NCI-H1417 (cell line): ENCODE measurements at regions not wholly inside any gene's neighbourhood (a gene's known extent, or its start where the extent isn't known, plus 50 kb on each side); places are given as distances from the start of the nearest gene placed in this dataset.

ENCODE experiments used
- DNase-seq, 3 experiments: peaks; one replicate each; lab custom pipeline; 2025; lab: John Stamatoyannopoulos, UW

DNA sequence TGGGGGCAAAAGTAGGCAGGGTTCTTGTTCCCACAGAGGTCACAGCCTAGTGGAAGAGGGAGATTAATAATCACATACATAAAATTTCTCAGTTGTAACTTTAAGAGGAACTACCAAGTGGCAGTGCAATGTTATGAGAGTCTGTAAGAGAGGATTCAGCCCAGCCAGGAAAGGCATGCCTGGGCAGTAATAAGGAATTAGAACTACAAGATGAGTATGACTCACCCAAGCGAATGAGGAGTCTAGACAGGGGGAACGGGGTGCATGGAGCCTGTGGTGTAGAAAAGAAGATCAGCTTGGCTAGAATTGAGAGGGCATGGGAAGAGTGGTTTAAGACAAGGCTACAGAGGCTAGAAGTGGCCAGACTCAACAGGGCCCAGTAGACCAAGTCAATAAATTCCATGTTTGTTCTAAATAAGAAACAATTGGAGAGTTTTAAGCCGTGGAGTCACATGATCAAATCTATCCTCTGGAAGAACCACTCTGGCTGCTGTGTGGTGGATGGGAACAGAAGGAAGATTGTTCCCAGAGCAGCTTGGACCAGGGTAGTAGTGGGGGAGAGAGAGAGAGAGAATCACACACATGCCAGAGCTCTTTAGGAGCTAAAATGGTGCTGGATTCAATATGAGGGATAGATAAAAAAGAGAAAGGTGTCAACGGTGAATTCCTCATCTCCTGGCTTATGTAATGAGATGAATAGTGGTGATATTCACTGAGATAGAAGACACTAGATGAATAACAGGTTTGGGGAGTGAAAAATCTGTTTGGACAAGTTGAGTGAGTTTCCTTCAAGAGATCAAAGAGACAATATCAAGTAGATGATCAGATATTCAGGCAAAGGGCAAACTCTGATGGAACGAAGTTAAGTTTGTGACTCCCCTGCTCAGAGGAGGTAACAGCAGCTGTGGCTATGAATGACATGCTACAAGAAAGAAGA lies 265.1 kb downstream of the FGFR2 start:
- no peak for DNase-seq

DNA sequence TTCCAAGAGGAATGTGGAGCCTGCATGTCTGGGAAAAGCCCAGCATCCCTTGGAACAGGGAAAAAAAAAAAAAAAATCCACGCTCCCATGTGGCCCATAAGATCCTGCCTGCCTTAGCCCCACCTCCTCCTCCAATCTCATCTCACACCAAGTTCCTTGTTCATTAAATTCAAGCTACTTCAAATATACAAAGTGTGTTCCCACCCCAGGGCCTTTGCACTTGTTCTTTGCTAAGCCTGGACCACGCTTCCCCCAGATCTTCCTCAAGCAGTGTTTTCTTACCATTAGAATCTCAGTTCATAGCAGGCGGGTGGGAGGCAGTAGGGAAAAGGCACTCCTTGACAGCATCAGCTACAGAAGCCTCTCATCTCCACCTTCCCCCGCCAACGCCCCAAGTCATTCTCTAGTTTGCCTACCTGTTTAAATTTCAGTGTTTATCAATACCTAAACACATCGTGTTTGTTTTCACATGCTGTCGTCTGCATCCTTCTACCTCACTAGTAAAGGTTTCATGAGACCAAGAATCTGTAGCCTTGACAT lies 262.8 kb downstream of the FGFR2 start:
- no peak for DNase-seq

DNA sequence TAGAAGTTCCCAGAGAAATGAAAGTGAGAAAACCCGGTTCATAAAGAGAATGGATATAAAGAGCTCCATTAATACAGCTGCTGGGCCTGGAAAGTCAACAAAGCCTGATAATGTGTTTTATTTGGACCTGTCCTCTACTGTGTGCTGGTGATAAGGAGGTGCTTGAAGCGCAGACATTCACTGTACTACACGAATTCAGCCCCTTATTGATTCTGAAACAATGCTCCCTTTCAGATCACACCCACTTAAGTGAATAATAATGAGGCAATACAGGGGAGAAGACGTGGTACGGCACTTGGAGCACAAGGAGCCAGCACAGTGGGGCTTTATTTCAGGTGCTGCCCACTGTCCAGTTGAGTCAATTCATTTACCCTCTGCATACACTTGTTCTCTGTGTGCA lies 260.8 kb downstream of the FGFR2 start:
- no peak for DNase-seq

DNA sequence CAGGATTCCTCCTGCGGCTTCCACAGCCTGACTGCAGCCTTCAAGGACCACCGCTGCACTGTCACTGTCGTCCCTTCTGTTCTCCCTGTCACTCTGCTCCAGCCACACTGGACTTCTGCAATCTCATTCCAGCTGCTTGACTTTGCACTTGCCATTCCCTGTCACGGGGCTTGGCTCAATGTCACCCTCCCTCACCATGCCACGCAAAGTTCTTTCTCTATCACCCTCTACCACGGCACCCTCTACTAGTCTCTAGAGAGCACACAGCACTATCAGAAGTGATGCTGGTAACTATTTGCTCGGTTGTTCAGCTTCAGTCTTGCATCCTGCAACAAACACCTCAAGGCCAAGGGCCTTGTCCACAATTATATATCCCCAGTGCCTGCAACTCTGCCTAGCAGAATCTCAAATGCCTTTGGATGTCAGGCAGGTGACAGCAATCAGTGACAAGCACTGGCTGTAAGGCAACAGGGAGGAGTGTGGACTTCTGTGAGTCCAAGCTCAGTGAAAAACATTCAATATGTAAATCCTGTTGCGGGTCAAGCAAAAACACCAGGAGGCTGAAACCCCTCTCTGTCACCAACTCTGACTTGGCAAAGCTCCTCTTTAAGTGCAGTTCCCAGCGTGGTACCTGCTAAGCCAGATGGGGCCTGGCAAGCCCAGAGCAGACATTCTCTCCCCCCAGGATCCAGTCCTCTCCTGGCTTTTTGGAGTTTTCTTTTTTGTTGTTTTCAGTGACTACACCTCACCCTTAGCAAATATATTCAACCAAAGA lies 259.9 kb downstream of the FGFR2 start:
- no peak for DNase-seq

DNA sequence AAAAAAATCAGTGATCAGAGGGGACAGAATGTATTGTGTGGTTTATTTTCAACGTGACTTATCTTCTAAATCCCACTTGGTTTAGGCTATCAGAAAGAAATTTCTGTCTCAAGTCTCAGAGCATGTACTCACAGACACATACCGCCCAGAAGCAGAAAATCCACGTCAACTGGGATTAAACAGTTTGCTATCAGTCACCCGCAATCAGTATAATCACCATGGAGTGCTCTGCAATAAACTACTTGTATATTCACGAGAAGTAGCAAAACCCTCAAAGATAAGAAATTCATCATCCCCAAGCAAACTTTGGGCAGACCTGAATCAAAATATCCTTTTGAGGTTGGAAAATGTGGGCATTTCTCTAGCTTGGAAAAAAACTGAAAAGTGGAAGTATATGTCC lies 259.1 kb downstream of the FGFR2 start:
- DNase-seq, result no peak

DNA sequence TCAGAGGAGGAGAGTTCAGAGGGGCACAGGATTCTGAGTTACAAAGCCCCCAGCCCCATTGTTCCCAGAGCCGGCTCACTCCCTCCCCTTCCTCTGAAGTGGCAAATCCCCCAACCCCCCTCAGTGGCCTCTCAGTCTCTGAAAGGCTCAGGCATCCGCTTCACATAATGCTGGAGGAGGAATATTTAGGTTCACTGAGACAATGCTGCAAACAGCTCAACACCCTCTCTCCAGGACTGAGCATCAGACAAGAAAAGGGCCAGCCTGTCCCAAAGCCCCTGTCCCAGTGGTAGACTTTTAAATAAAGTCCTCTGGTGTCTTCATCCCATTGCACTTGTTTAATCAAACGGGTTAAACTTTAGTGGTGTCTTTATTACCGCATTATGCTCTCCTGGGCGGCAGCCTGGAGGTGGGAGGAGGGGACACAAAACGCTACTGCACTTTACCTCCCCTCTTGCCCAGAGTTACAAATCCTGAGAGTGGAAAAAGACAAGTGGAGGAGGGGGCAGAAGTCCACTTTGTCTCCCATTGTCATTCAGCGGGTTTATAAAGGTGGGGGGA lies 257.9 kb downstream of the FGFR2 start:
- DNase-seq, result no peak

DNA sequence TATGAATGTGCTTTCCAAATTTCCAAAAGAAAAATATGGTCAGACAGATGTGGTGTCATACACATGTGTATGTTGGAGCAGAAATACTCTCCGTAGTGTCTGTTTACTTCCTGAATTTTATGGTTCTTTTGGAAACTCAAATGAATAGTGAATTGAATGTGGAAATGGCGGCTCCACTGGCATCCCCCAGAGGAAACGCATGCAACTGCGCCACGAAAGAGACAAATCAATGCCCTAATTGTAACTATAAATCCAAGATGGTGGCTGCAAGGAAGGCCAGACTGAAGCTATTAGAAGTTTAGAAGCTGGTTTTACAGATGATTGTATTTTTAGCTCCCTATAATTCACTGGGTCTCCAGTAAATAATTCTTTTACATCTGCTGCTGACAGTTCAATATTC lies 246.7 kb downstream of the FGFR2 start:
- DNase-seq, result no peak

DNA sequence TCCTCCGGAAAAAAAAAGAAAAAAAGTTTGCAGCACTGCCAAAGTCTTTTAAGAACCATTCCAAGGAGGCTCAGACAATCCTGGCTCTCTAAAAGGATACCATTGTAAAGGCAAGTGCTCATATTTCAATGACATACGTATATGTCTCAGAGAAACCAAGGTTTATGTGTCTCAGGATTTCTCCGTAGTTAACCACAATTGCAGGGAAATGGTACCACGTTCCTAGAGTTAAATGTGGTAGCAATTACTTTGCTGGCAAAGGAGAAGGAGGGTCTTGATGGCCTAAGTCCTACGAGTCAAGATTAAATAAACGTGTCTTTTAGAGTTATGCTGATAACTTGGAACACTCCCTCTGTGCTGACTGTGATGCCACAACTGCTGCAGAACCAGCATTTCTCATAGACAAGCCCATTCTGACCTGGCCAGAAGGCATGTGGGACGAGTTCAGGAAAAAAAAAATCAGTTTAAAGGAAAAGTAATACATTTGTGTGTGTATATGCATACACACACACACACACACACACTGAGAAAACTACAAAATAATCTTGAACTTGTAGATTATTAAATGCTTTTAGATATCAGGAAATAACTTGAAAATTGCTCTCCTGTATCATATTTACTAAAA lies 245.9 kb downstream of the FGFR2 start:
- no peak for DNase-seq

DNA sequence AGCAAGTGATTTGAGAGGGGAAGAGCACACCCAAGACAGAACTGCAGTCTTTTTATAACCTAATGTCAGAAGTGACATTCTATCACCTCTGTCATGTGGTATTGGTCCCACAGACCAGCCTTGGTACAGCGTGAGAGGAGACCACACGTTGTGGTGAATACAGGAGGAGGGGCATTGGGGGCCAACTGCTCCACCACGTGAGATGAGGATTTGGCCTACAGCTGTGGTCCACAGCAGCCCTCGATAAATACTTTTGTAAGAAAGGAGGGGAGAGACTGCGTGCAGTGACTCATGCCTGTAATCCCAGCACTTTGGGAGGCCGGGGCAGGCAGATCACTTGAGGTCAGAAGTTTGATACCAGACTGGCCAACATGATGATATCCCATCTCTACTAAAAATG lies 243.1 kb downstream of the FGFR2 start:
- no peak for DNase-seq

DNA sequence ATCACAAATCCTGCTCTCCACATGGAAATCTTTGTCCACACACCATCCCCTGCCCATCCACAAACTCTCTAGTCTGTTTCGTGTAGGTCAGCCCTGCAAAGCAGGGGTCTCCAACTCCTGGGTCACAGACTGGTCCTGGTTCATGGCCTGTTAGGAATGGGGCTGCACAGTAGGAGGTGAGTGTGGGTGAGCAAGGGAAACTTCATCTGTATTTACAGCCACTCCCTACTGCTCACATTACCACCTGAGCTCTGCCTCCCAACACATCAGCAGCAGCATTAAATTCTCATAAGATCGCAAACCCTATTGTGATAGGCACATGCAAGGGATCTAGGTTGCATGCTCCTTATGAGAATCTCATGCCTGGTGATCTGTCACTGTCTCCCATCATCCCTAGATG lies 242.1 kb downstream of the FGFR2 start:
- DNase-seq, result no peak

DNA sequence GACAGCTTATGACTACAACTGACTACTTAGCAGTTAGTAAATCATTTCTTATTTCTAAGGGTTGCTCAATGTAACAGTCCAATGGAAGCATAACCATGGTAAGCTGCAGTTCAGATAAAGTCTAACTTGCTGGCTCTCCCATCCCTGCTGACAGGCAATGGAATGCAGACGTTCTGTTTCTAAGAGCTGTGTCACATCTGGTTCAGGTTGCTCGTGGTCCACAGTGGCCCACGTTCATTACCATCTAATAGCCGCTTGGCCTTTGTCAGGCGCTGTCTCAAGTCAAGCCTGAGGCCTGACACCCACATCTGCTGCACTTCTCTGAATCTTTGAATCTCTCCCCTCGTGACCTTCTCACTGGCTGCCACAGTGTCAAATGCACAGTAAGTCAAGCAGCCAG lies 240.8 kb downstream of the FGFR2 start:
- no peak for DNase-seq

DNA sequence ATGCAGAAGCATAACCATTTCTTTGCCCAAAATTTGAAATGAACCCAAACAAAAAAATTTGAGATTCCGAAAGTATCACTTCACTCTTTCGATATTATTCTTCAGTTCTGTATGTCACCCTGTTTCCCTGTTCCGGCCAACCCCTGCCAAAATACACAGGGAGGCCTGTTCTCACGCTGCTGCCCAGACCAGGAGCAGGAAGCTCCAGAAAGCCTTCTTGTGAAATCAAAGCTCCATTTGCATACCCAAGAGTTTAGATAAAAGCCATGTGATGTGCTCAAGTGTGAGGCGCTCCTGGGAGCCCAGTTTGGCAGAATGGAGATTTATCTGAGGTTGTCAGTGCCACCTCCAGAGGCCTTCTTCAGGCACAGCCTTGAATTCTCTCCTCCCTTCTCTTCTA lies 236.2 kb downstream of the FGFR2 start:
- DNase-seq, result peak in 1 of 3 experiments; percentile 13

DNA sequence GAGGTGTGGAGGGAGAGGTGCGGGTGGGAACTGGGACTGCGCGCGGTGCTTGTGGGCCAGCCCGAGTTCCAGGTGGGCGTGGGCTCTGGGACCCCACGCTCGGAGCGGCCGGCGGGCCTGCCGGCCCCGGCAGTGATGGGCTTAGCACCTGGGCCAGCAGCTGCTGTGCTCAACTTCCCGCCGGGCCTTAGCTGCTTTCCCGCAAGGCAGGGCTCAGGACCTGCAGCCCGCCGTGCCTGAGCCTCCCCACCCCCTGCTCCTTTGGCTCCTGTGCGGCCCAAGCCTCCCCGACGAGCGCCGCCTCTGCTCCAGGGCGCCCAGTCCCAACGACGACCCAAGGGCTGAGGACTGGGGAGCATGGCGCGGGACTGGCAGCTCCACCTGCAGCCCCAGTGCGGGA lies 232.7 kb downstream of the FGFR2 start:
- no peak for DNase-seq

DNA sequence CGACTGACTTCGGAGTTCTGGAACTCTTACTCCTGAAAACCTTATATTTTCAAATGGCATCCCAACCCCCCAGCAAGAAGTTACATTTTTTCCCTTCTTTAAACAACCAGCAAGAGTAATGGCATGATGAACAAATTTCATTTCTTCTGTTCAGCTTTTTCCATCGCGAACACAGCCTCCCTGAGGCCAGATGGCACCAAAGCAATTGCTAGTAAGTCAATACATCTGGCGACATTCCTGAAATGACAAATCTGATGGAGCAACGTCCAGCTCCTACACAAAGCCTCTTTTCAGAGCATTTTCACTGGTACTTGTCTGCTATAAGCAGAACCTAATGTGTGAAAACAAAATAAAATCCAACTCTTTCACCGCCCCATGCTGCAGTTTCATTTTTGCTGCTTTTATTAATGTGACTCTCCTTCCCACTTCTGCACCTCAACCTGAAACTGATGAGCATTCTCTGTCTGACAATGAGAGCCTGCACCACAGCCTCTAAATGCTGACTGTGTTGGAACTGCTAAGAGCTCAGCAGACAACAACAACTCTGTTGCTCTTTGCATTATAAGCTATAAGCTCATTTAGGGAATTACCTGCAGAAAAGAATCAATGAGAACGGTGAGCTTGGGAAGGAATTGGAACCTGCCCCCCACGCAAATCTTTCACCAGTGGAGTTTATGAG lies 229.8 kb downstream of the FGFR2 start:
- DNase-seq, result no peak

DNA sequence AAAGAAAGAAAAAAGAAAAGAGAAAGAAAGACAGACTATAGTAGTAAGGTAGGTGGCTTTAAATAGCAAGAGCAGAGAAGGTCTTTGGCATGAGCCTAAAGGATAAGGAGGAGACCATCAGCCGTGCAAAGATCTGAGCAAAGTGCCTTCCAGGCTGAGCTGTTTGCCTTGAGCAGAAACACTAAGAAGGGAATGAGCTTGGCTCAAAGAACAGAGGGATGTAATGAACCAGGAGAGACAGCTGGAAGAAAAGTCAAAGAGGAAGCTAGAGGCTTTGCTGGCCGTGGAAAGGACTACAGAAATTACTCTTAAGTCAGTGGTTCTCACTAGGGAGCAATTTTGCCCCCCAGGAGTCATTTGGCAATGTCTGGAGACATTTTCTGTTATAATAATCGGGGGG lies 228.6 kb downstream of the FGFR2 start:
- DNase-seq, result no peak

DNA sequence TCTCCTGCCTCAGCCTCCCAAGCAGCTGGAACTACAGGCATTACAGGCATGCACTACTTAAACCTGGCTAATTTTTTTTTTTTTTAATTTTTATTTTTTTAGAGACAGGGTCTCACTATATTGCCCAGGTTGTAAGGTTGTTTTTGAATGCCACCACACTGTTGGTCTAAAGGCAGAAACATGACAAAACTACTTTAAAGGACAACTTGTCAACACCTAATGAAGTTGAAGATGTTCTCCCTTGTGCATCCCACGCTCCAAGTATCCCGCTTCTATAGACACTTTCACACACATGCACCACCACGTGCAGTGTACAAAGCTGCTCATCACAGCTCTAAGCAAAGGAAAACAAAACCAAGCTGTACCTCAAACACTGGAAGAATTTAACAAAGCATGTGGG lies 226.4 kb downstream of the FGFR2 start:
- DNase-seq, result no peak

DNA sequence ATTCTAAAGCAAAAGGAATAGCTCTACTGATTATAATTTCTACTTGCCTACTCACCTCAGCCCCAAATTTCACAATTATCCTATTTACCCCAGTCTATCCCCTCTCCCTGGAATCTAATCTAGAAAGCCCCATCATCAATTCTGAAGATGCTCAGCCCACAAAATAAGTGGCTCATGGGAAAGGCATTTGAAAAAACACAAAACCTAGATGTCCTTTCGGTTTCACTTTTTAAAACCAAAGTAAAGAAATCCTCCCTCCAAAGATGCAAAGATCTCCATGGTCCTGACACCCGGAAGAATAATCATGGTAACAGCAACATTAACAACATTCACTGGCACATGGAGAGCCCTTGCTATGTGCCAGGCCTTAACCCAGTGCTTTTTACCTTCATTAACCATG lies 224.8 kb downstream of the FGFR2 start:
- no peak for DNase-seq

DNA sequence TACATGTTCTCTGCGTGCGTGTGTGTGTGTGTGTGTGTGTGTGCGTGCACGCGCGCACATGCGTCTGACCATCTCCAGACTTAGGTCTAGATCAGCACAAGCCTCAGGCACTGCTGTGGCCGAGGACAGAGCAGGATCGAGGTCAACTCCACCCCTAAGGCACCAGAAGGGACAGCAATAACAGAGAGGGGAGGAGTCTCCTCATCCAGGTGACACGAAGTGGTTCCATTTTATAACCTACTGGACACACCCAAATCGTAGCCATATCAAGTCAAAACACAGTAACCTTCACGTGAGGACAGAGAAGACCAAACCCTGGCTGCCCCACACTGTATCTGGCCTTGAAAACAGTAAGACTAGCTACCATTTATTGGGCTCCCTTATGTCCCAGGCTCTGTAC lies 224.1 kb downstream of the FGFR2 start:
- no peak for DNase-seq

DNA sequence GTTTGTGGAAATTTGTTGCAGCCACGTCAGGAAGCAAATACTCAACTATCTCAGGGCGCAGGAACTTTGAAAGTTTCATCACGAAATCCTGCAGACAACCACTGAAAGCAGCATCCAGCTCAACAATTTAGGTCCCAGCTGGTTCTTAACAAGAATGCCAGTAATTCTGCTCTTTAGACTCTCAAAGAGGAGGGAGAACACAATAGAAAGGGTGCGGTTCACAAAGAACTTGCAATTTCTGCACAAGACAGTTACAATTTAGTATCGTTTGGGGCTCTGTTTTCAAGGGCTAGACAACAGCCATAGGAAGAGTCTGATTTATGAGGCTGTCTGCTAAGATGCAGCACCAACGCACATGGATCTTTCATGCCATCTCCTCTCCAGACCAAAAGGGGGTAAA lies 223.1 kb downstream of the FGFR2 start:
- DNase-seq, result no peak

DNA sequence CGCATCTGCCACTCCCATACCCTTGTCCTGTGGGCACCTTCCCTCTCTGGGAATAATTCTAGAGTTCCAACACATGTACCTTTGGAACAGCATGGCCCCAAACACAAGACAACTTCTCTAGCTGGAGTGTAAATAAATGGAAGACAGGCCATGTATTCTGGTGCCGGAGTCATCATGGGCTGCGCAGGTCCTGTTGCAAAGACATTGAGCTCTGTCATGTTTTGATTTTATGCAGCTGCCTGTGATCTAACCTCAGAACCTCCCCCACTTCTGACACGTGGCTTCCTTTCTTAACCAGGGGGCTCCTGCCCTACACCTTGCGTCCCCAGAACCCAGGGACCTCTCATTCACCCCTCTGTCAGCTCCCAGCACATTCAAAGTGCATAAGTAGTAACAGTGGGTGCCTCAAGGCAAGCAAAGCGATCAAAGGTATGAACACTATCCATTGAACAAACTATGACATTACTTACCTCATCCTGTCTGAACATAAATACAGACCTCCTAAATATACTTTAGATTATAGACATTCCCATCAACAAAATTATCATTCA lies 219.9 kb downstream of the FGFR2 start:
- DNase-seq, result no peak

DNA sequence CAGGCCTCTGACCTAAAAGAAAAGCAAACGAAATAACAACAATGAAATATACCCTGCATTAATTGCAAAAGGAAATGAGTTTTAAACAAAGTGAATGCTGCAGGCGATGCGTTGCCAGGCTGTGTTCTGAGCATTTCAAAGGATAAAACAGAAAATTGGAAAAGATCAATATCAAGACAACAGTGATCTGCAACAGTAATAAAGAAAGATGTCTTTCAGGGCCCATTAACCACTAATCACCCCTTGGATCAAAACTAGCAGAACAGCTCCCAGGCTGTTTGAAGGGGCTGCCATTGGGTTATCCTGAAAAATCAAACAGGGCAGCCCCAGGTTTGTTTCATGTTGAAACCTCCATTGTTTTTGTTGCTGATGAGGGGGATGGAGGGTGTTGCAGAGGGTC lies 219.2 kb downstream of the FGFR2 start:
- DNase-seq, result no peak
